Osteoblast (primary cell): ENCODE measurements at regions not wholly inside any gene's neighbourhood (a gene's known extent, or its start where the extent isn't known, plus 50 kb on each side); places are given as distances from the start of the nearest gene placed in this dataset.

Experiments used
- DNase-seq: peaks from one replicate; pipeline ENCODE4 v3.0.0; 2011; ENCODE audit warnings: low spot score, mixed read lengths; ENCODE audit not compliant: insufficient read length; ENCODE audit errors: missing footprints
- H2AFZ ChIP-seq: 2 replicates; pipeline ENCODE4 v1.6.0; 2011; ENCODE audit warnings: mild to moderate bottlenecking, low read length
- H3K27ac ChIP-seq: 2 replicates; pipeline ENCODE4 v1.5.1; 2011; ENCODE audit warnings: mild to moderate bottlenecking, low read depth, low read length, moderate library complexity
- H3K27me3 ChIP-seq: 2 replicates; pipeline ENCODE4 v1.6.0; 2012; ENCODE audit warnings: mild to moderate bottlenecking, control low read depth, inconsistent platforms, low read length, moderate library complexity; ENCODE audit not compliant: insufficient read depth
- H3K36me3 ChIP-seq: 2 replicates; pipeline ENCODE4 v1.5.1; 2011; ENCODE audit warnings: mild to moderate bottlenecking, low read length, control low read depth, moderate library complexity; ENCODE audit not compliant: insufficient read depth
- H3K4me1 ChIP-seq: 2 replicates; pipeline ENCODE4 v1.5.1; 2011; ENCODE audit warnings: mild to moderate bottlenecking, low read length, control low read depth, moderate library complexity; ENCODE audit not compliant: insufficient read depth
- H3K4me2 ChIP-seq: 2 replicates; pipeline ENCODE4 v1.6.0; 2011; ENCODE audit warnings: mild to moderate bottlenecking, low read length; ENCODE audit not compliant: insufficient read depth
- H3K4me3 ChIP-seq: fragments of 200-600 bp; sonication (generic); 3 replicates; pipeline ENCODE4 v1.5.1; 2012; ENCODE audit warnings: mild to moderate bottlenecking, low read length, inconsistent platforms; ENCODE audit not compliant: insufficient read depth
- H3K79me2 ChIP-seq: 2 replicates; pipeline ENCODE4 v1.6.0; 2012; ENCODE audit warnings: mild to moderate bottlenecking, low read length, control low read depth, inconsistent platforms; ENCODE audit not compliant: insufficient read depth
- H3K9me3 ChIP-seq: 2 replicates; pipeline ENCODE4 v1.5.1; 2011; ENCODE audit warnings: low read depth, low read length, control low read depth
- H4K20me1 ChIP-seq: 2 replicates; pipeline ENCODE4 v1.6.0; 2012; ENCODE audit warnings: mild to moderate bottlenecking, low read length, control low read depth; ENCODE audit not compliant: insufficient read depth
- TF ChIP-seq, protein P1 (sequence below): IDR thresholded peaks from 2 replicates; pipeline ENCODE4 v1.5.1; 2011; ENCODE audit warnings: mild to moderate bottlenecking, low read depth, low read length, moderate library complexity; ENCODE audit errors: extremely low read depth

DNA sequence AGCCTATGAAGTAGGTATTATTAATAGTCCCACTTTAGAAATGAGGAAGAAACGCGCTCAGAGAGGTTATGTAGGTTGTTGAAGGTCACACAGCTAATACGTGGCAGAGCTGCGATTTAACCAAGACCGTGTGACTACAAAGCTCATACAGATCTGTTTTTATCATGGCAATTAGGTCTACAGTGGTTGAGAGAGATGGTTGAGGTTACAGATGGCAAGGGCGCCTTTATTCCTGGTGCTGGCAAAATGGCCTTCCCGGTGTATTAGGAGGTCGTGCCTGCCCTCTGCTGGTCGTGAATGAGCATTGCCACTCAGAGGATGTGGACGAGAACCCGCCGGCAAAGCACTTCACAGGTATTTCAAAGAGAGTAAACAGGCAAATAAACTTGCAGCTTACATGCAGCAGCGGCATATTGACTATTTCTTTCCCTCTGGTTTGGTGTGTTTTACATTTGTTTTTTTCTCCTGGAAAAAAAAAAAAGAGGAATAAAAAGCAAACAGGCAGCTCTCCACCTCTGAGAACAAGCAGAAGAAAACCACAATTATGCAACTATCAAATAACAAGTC lies 65.3 kb upstream of the EGFLAM start:
- Histone ChIP-seq H3K4me2 (no peak overlapping the region), H3K4me1 (no peaks in the 10 kb centered on the region), H3K27me3 (peaks cover 23% of the 10 kb centered on the region), H3K79me2 (no peaks in the 10 kb centered on the region), H3K36me3 (no peaks in the 10 kb centered on the region), H4K20me1 (no peaks in the 10 kb centered on the region), H2AFZ (no peak overlapping the region), H3K27ac (no peak overlapping the region), H3K9me3 (no peaks in the 10 kb centered on the region), H3K4me3 (no peak overlapping the region)
- DNase-seq = peak; percentile 91
- TF ChIP-seq, protein P1, sequence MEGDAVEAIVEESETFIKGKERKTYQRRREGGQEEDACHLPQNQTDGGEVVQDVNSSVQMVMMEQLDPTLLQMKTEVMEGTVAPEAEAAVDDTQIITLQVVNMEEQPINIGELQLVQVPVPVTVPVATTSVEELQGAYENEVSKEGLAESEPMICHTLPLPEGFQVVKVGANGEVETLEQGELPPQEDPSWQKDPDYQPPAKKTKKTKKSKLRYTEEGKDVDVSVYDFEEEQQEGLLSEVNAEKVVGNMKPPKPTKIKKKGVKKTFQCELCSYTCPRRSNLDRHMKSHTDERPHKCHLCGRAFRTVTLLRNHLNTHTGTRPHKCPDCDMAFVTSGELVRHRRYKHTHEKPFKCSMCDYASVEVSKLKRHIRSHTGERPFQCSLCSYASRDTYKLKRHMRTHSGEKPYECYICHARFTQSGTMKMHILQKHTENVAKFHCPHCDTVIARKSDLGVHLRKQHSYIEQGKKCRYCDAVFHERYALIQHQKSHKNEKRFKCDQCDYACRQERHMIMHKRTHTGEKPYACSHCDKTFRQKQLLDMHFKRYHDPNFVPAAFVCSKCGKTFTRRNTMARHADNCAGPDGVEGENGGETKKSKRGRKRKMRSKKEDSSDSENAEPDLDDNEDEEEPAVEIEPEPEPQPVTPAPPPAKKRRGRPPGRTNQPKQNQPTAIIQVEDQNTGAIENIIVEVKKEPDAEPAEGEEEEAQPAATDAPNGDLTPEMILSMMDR = peak; percentile 95

DNA sequence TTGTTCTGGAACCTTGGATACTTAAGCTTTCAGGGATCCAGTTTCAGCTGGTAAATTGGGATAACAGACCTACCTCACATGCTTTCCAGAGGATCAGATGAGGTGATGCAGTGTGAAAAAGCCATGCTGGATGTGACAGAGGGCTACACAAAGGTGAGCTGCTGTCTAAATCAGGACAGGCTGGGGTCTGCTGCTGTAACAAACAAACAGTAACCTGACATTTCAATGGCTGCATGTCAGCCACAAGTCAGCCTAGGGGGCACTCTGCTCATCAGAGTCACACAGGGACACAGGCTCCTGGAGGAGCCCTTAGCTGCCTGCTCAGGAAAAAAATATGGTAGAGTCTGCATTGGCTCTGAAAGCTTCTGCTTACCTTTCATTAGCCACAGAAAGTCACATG lies 66.7 kb upstream of the EGFLAM start:
- Histone ChIP-seq H3K4me2 (no peak overlapping the region), H3K79me2 (no peaks in the 10 kb centered on the region), H3K36me3 (no peaks in the 10 kb centered on the region), H3K9me3 (no peaks in the 10 kb centered on the region), H3K4me1 (no peaks in the 10 kb centered on the region), H4K20me1 (no peaks in the 10 kb centered on the region), H3K27ac (no peak overlapping the region), H3K4me3 (no peak overlapping the region), H2AFZ (no peak overlapping the region), H3K27me3 (peaks cover 24% of the 10 kb centered on the region)
- DNase-seq = no peak
- TF ChIP-seq, protein P1 = no peak

DNA sequence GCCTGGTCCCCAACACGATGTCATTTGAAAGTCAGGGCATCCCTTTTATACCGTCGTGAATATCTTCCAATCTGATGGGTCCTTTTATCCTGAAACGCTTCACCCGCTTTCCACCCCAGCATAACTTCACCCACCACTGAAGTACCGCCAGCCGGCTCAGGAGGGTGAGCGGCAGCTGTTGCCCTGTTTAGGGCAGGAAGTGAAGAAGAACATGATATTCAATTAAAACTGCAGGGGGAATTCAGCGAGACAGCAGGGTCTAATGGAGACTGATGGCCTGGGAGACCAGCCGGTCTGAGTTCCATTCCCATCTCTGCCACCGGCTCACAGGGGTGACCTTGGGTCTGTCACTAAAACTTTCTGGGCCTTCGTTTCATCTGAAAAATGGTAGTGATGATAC lies 68.2 kb upstream of the EGFLAM start:
- H3K4me1 ChIP-seq = no peaks in the 10 kb centered on the region

DNA sequence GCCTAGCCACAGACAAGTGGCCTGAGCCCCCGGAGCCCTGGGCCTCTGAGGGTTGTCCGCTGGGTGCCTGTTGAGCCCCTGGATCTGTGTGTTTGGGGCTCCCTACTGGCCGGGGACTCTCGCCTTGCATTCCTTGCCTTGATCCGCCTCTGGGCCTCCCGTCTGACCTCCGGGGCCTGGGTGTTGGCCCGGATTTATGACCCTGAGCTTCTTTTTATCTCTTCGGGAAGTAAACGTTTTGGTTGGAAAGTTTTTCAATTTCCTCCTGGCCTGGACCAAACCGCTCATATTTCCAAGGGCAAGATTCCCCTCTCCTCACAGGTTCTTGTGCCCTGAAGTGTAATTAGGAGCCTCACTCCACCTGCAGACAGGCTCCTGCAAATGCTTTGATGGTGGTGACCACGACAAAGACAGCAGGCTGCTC lies 69.3 kb upstream of the EGFLAM start:
- H4K20me1 ChIP-seq = no peaks in the 10 kb centered on the region
- TF ChIP-seq, protein P1 = no peak
- H3K36me3 ChIP-seq = no peaks in the 10 kb centered on the region
- H3K4me3 ChIP-seq = no peak overlapping the region
- no peak overlapping the region for H3K27ac ChIP-seq
- no peak overlapping the region for H3K4me2 ChIP-seq
- no peaks in the 10 kb centered on the region for H3K9me3 ChIP-seq
- H2AFZ ChIP-seq = no peak overlapping the region
- H3K27me3 ChIP-seq = peaks cover 24% of the 10 kb centered on the region
- no peaks in the 10 kb centered on the region for H3K79me2 ChIP-seq
- H3K4me1 ChIP-seq = no peaks in the 10 kb centered on the region
- DNase-seq = no peak

More for the DNA sequence above, 68.2 kb upstream of the EGFLAM start:
- Histone ChIP-seq H3K27me3 (peaks cover 26% of the 10 kb centered on the region), H3K4me3 (no peak overlapping the region), H3K9me3 (no peaks in the 10 kb centered on the region), H3K27ac (no peak overlapping the region), H3K36me3 (no peaks in the 10 kb centered on the region), H3K4me2 (no peak overlapping the region), H2AFZ (no peak overlapping the region), H4K20me1 (no peaks in the 10 kb centered on the region), H3K79me2 (no peaks in the 10 kb centered on the region)
- DNase-seq = no peak
- TF ChIP-seq, protein P1 = no peak
